K562 (cell line): ENCODE measurements at regions not wholly inside any gene's neighbourhood (a gene's known extent, or its start where the extent isn't known, plus 50 kb on each side); places are given as distances from the start of the nearest gene placed in this dataset.

Source experiments
- DNMT1 ChIP-seq: fragments of 450-650 bp; IDR thresholded peaks from 2 replicates; pipeline ENCODE4 v1.6.1; 2016; ENCODE audit warnings: antibody characterized with exemption, mild to moderate bottlenecking
- MCM7 ChIP-seq, 2 experiments: fragments of 450-650 bp; IDR thresholded peaks; 2 replicates each; pipeline ENCODE4 v1.6.1; 2016 to 2018
- NR3C1 ChIP-seq: sonication (generic); formaldehyde crosslinking; IDR thresholded peaks from 2 replicates; pipeline ENCODE4 v1.8.1; 2022; ENCODE audit warnings: missing genetic modification reagents
- PHF8 ChIP-seq: fragments of 200-600 bp; sonication (generic); IDR thresholded peaks from 2 replicates; pipeline ENCODE4 v1.6.1; 2012; ENCODE audit warnings: mixed run types, mild to moderate bottlenecking, inconsistent platforms, low read length, moderate library complexity, borderline replicate concordance
- RAD21 ChIP-seq, 2 experiments: fragments of 250-450 bp in 1 of 2; fragments of 450-650 bp in 1 of 2; sonication (Bioruptor Pico) in 1 of 2; formaldehyde crosslinking in 1 of 2; IDR thresholded peaks in 1 of 2; conservative IDR thresholded peaks in 1 of 2; 2 replicates each; pipeline versions ENCODE4 v1.4.0 to v1.8.0; 2020 to 2022; ENCODE audit warnings: mild to moderate bottlenecking in 2 of 2, moderate library complexity in 1 of 2
- XRCC5 ChIP-seq: fragments of 200-400 bp; formaldehyde crosslinking; IDR thresholded peaks from 2 replicates; pipeline ENCODE4 v1.6.1; 2017; ENCODE audit warnings: low read depth, mild to moderate bottlenecking, low read length
- ZNF398 ChIP-seq: fragments of 250-450 bp; sonication (Bioruptor Pico); IDR thresholded peaks from 2 replicates; pipeline ENCODE4 v1.8.0; 2021; ENCODE audit warnings: moderate library complexity, mild to moderate bottlenecking, inconsistent platforms
- ZNF609 ChIP-seq: sonication (generic); formaldehyde crosslinking; IDR thresholded peaks from 2 replicates; pipeline ENCODE4 v1.8.1; 2023; ENCODE audit warnings: missing genetic modification reagents, mild to moderate bottlenecking, borderline replicate concordance
- ZNF76 ChIP-seq: fragments of 250-450 bp; sonication (Bioruptor Pico); IDR thresholded peaks from 2 replicates; pipeline ENCODE4 v1.4.0; 2020; ENCODE audit warnings: mild to moderate bottlenecking, moderate library complexity, borderline replicate concordance
- TF ChIP-seq, protein P1 (sequence below): sonication (generic); formaldehyde crosslinking; IDR thresholded peaks from 2 replicates; pipeline ENCODE4 v1.8.1; 2023; ENCODE audit warnings: mild to moderate bottlenecking, missing genetic modification reagents

GRCh38 chr10:108868881-108869280 is 1054.4 kb downstream of the XPNPEP1 start:
- TF ChIP-seq PHF8: no peak
- TF ChIP-seq MCM7 (IDR thresholded peaks at IDR 0.05): no peak
- TF ChIP-seq DNMT1: no peak
- TF ChIP-seq ZNF609 (CRISPR knock-in tag): no peak
- no peak for TF ChIP-seq NR3C1 (CRISPR knock-in tag)
- TF ChIP-seq, protein P1, sequence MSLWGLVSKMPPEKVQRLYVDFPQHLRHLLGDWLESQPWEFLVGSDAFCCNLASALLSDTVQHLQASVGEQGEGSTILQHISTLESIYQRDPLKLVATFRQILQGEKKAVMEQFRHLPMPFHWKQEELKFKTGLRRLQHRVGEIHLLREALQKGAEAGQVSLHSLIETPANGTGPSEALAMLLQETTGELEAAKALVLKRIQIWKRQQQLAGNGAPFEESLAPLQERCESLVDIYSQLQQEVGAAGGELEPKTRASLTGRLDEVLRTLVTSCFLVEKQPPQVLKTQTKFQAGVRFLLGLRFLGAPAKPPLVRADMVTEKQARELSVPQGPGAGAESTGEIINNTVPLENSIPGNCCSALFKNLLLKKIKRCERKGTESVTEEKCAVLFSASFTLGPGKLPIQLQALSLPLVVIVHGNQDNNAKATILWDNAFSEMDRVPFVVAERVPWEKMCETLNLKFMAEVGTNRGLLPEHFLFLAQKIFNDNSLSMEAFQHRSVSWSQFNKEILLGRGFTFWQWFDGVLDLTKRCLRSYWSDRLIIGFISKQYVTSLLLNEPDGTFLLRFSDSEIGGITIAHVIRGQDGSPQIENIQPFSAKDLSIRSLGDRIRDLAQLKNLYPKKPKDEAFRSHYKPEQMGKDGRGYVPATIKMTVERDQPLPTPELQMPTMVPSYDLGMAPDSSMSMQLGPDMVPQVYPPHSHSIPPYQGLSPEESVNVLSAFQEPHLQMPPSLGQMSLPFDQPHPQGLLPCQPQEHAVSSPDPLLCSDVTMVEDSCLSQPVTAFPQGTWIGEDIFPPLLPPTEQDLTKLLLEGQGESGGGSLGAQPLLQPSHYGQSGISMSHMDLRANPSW (CRISPR knock-in tag): no peak
- TF ChIP-seq ZNF398 (CRISPR knock-in tag): no peak
- TF ChIP-seq ZNF76: no peak
- TF ChIP-seq RAD21 (CRISPR knock-in tag; conservative IDR thresholded peaks at IDR 0.05 in 1 of 2, IDR thresholded peaks at IDR 0.05 in 1 of 2): no peak
- TF ChIP-seq XRCC5: no peak
